GM23248 (cell line): ENCODE measurements at regions not wholly inside any gene's neighbourhood (a gene's known extent, or its start where the extent isn't known, plus 50 kb on each side); places are given as distances from the start of the nearest gene placed in this dataset.

Experiments
- DNase-seq: peaks from one replicate; pipeline ENCODE4 v3.0.0-alpha.2; 2015
- H2AFZ ChIP-seq: fragments of 200-600 bp; sonication (generic); 2 replicates; pipeline ENCODE4 v1.6.1; 2016; ENCODE audit warnings: antibody characterized with exemption
- H3F3A ChIP-seq: fragments of 200-600 bp; sonication (generic); 2 replicates; pipeline ENCODE4 v1.6.1; 2016; ENCODE audit warnings: mild to moderate bottlenecking, antibody characterized with exemption, mixed run types; ENCODE audit not compliant: insufficient read depth
- H3K27ac ChIP-seq: fragments of 200-600 bp; sonication (generic); 2 replicates; pipeline ENCODE4 v1.5.1; 2016; ENCODE audit warnings: mild to moderate bottlenecking
- H3K27me3 ChIP-seq: fragments of 200-600 bp; sonication (generic); replicated peaks from 2 replicates; pipeline ENCODE4 v1.6.1; 2016; ENCODE audit warnings: mild to moderate bottlenecking; ENCODE audit not compliant: insufficient read depth
- H3K36me3 ChIP-seq: fragments of 200-600 bp; sonication (generic); 2 replicates; pipeline ENCODE4 v1.6.1; 2016; ENCODE audit warnings: low read depth, mild to moderate bottlenecking
- H3K4me1 ChIP-seq: fragments of 200-600 bp; sonication (generic); 2 replicates; pipeline ENCODE4 v1.6.1; 2016; ENCODE audit warnings: mild to moderate bottlenecking; ENCODE audit not compliant: insufficient read depth
- H3K4me2 ChIP-seq: fragments of 200-600 bp; sonication (generic); one replicate; pipeline ENCODE4 v1.6.1; 2016; ENCODE audit warnings: mild to moderate bottlenecking; ENCODE audit not compliant: unreplicated experiment
- H3K4me3 ChIP-seq: fragments of 200-600 bp; sonication (generic); 2 replicates; pipeline ENCODE4 v1.5.1; 2016; ENCODE audit warnings: mild to moderate bottlenecking
- H3K79me2 ChIP-seq: fragments of 200-600 bp; sonication (generic); 2 replicates; pipeline ENCODE4 v1.6.1; 2016; ENCODE audit warnings: mild to moderate bottlenecking; ENCODE audit not compliant: insufficient read depth
- H3K9ac ChIP-seq: fragments of 200-600 bp; sonication (generic); 2 replicates; pipeline ENCODE4 v1.6.1; 2016; ENCODE audit warnings: mild to moderate bottlenecking
- H3K9me2 ChIP-seq: fragments of 200-600 bp; sonication (generic); 2 replicates; pipeline ENCODE4 v1.6.1; 2016; ENCODE audit warnings: mixed run types, mild to moderate bottlenecking, moderate library complexity; ENCODE audit not compliant: insufficient read depth
- H3K9me3 ChIP-seq: fragments of 200-600 bp; sonication (generic); one replicate; pipeline ENCODE4 v1.6.1; 2017; ENCODE audit warnings: low read depth
- H4K20me1 ChIP-seq: fragments of 200-600 bp; sonication (generic); 2 replicates; pipeline ENCODE4 v1.6.0; 2016; ENCODE audit not compliant: insufficient read depth
- EZH2 ChIP-seq: fragments of 200-600 bp; sonication (generic); IDR thresholded peaks from 2 replicates; pipeline ENCODE4 v1.6.1; 2018; ENCODE audit warnings: antibody characterized with exemption, mild to moderate bottlenecking; ENCODE audit not compliant: insufficient read depth, poor library complexity, severe bottlenecking
- EZH2phosphoT487 ChIP-seq: fragments of 200-600 bp; sonication (generic); IDR thresholded peaks from 2 replicates; pipeline ENCODE4 v1.6.1; 2018; ENCODE audit warnings: antibody characterized with exemption, moderate library complexity, mild to moderate bottlenecking, low read depth; ENCODE audit not compliant: insufficient read depth
- WGBS, 2 experiments: methylation state at CpG; one replicate each; pipeline ENCODE4 v1.1.6; 2015 to 2017; ENCODE audit warnings: low lambda C conversion rate in 2 of 2, low coverage in 1 of 2; ENCODE audit errors: missing lambda C conversion rate in 2 of 2; 5-methylcytosine and 5-hydroxymethylcytosine counted together
- in situ Hi-C: fragments of 300-500 bp; cut with MboI; formaldehyde crosslinking; loops from 2 replicates; pipeline ENCODE4 v1.15.0; 2020

GRCh38 chr11:87870086-87870485 is 305.2 kb downstream of the RAB38 start:
- Histone ChIP-seq H3K27me3 (peaks cover under 1% of the 10 kb centered on the region; the same call in 1 of the 2 replicates), H3K4me1 (no peaks in the 10 kb centered on the region), H3F3A (no peaks in the 10 kb centered on the region), H3K9me2 (no peaks in the 10 kb centered on the region), H3K9me3 (no peaks in the 10 kb centered on the region), H3K9ac (no peak overlapping the region), H3K79me2 (no peaks in the 10 kb centered on the region), H3K4me2 (no peak overlapping the region), H4K20me1 (no peaks in the 10 kb centered on the region), H3K4me3 (no peak overlapping the region), H3K36me3 (no peaks in the 10 kb centered on the region), H3K27ac (no peak overlapping the region), H2AFZ (no peak overlapping the region)
- peak; percentile 2 for DNase-seq
- in situ Hi-C loops: no loop called here
- 25 to 28% methylated on average over 2 of the region's 2 CpGs for WGBS, 2 experiments
- TF ChIP-seq EZH2: no peak
- no peak for TF ChIP-seq EZH2phosphoT487

GRCh38 chr11:87866951-87867350 is 308.3 kb downstream of the RAB38 start:
- Histone ChIP-seq H3F3A (no peaks in the 10 kb centered on the region), H3K36me3 (no peaks in the 10 kb centered on the region), H3K9me2 (no peaks in the 10 kb centered on the region), H3K27me3 (peaks cover 7% of the 10 kb centered on the region; the same call in 1 of the 2 replicates), H3K4me1 (no peaks in the 10 kb centered on the region), H2AFZ (no peak overlapping the region), H3K79me2 (no peaks in the 10 kb centered on the region), H3K4me2 (no peak overlapping the region), H3K9me3 (no peaks in the 10 kb centered on the region), H3K27ac (no peak overlapping the region), H3K4me3 (no peak overlapping the region), H4K20me1 (no peaks in the 10 kb centered on the region), H3K9ac (no peak overlapping the region)
- 0 to 6% methylated on average over 1 of the region's 1 CpG for WGBS, 2 experiments
- no peak for DNase-seq
- TF ChIP-seq EZH2 (no peak), EZH2phosphoT487 (no peak)
- in situ Hi-C loops: no loop called here

- DNase-seq: no peak
- Histone ChIP-seq H3K4me1 (no peaks in the 10 kb centered on the region), H3K27ac (no peak overlapping the region), H3K9ac (no peak overlapping the region), H3K79me2 (no peaks in the 10 kb centered on the region), H2AFZ (no peak overlapping the region), H3K27me3 (peaks cover 7% of the 10 kb centered on the region; the same call in 1 of the 2 replicates), H3K4me2 (no peak overlapping the region), H3K4me3 (no peak overlapping the region), H4K20me1 (no peaks in the 10 kb centered on the region), H3K36me3 (no peaks in the 10 kb centered on the region), H3F3A (no peaks in the 10 kb centered on the region), H3K9me2 (no peaks in the 10 kb centered on the region), H3K9me3 (no peaks in the 10 kb centered on the region)
- TF ChIP-seq EZH2 (no peak), EZH2phosphoT487 (no peak)
- in situ Hi-C loops: no loop called here
- 32 to 36% methylated on average over 4 of the region's 4 CpGs for WGBS, 2 experiments
Observed at GRCh38 chr11:87861030-87861429, 314.2 kb downstream of the RAB38 start.

- no peak overlapping the region for H3K4me2 ChIP-seq
- 70 to 76% methylated on average over 1 of the region's 1 CpG for WGBS, 2 experiments
- H3K9me3 ChIP-seq: no peaks in the 10 kb centered on the region
- no peak for DNase-seq
- H3K4me1 ChIP-seq: no peaks in the 10 kb centered on the region
- no peaks in the 10 kb centered on the region for H3K36me3 ChIP-seq
- no peaks in the 10 kb centered on the region for H3K9me2 ChIP-seq
- H3K27me3 ChIP-seq: 0 out of 2 replicates have a peak, but pooled peaks cover 2% of the 10 kb centered on the region
- no peak overlapping the region for H2AFZ ChIP-seq
- no peak overlapping the region for H3K9ac ChIP-seq
- no peaks in the 10 kb centered on the region for H3K79me2 ChIP-seq
- H4K20me1 ChIP-seq: no peaks in the 10 kb centered on the region
- H3K27ac ChIP-seq: no peak overlapping the region
- in situ Hi-C loops: no loop called here
- no peak overlapping the region for H3K4me3 ChIP-seq
- TF ChIP-seq EZH2: no peak
- no peak for TF ChIP-seq EZH2phosphoT487
- H3F3A ChIP-seq: no peaks in the 10 kb centered on the region
Observed at GRCh38 chr11:87859636-87860035, 315.6 kb downstream of the RAB38 start.

GRCh38 chr11:87851827-87852226 is 323.4 kb downstream of the RAB38 start:
- no peak for DNase-seq
- no peaks in the 10 kb centered on the region for H4K20me1 ChIP-seq
- H3K4me3 ChIP-seq: no peak overlapping the region
- WGBS, 2 experiments: 8 to 18% methylated on average over 1 of the region's 1 CpG
- H3K9ac ChIP-seq: no peak overlapping the region
- H3K27me3 ChIP-seq: no peaks in the 10 kb centered on the region
- no peaks in the 10 kb centered on the region for H3F3A ChIP-seq
- no peak for TF ChIP-seq EZH2phosphoT487
- TF ChIP-seq EZH2: no peak
- in situ Hi-C loops: no loop called here
- no peak overlapping the region for H2AFZ ChIP-seq
- no peaks in the 10 kb centered on the region for H3K9me3 ChIP-seq
- no peak overlapping the region for H3K27ac ChIP-seq
- H3K79me2 ChIP-seq: no peaks in the 10 kb centered on the region
- H3K4me1 ChIP-seq: no peaks in the 10 kb centered on the region
- no peaks in the 10 kb centered on the region for H3K36me3 ChIP-seq
- H3K9me2 ChIP-seq: no peaks in the 10 kb centered on the region
- H3K4me2 ChIP-seq: no peak overlapping the region
